H9 (cell line): ENCODE measurements at regions not wholly inside any gene's neighbourhood (a gene's known extent, or its start where the extent isn't known, plus 50 kb on each side); places are given as distances from the start of the nearest gene placed in this dataset.

Experiments
- DNase-seq: peaks from one replicate; pipeline ENCODE4 v3.0.0-alpha.2; 2017
- H2AFZ ChIP-seq: one replicate; pipeline ENCODE4 v1.6.1; 2013; ENCODE audit warnings: mild to moderate bottlenecking, low read length, control low read depth, moderate library complexity
- H2AK5ac ChIP-seq: 2 replicates; pipeline ENCODE4 v1.6.1; 2013; ENCODE audit warnings: low read length, control low read depth, mixed read lengths; ENCODE audit not compliant: insufficient read length
- H2BK120ac ChIP-seq: one replicate; pipeline ENCODE4 v1.6.1; 2013; ENCODE audit warnings: low read depth, mild to moderate bottlenecking, low read length, control low read depth, inconsistent platforms; ENCODE audit not compliant: poor library complexity, severe bottlenecking
- H2BK12ac ChIP-seq: 2 replicates; pipeline ENCODE4 v1.6.1; 2013; ENCODE audit warnings: low read length, control low read depth, mixed read lengths, low read depth; ENCODE audit not compliant: insufficient read length
- H2BK15ac ChIP-seq: 2 replicates; pipeline ENCODE4 v1.6.1; 2013; ENCODE audit warnings: low read depth, low read length, control low read depth
- H2BK20ac ChIP-seq: one replicate; pipeline ENCODE4 v1.6.1; 2013; ENCODE audit warnings: low read depth, mild to moderate bottlenecking, low read length, control low read depth, inconsistent platforms; ENCODE audit not compliant: poor library complexity, severe bottlenecking
- H2BK5ac ChIP-seq: 2 replicates; pipeline ENCODE4 v1.6.1; 2013; ENCODE audit warnings: low read length, control low read depth, mixed read lengths; ENCODE audit not compliant: insufficient read length
- H3K14ac ChIP-seq: 2 replicates; pipeline ENCODE4 v1.6.1; 2013; ENCODE audit warnings: low read length, control low read depth; ENCODE audit not compliant: insufficient read depth
- H3K18ac ChIP-seq: 2 replicates; pipeline ENCODE4 v1.6.1; 2013; ENCODE audit warnings: low read depth, mild to moderate bottlenecking, mixed read lengths, low read length, control low read depth; ENCODE audit not compliant: insufficient read length
- H3K23ac ChIP-seq: 2 replicates; pipeline ENCODE4 v1.6.1; 2013; ENCODE audit warnings: low read length, control low read depth, mixed read lengths, low read depth; ENCODE audit not compliant: insufficient read length
- H3K23me2 ChIP-seq: 2 replicates; pipeline ENCODE4 v1.6.1; 2013; ENCODE audit warnings: low read depth, mild to moderate bottlenecking, mixed read lengths, low read length, control low read depth; ENCODE audit not compliant: insufficient read length, poor library complexity, severe bottlenecking
- H3K27ac ChIP-seq: 2 replicates; pipeline ENCODE4 v1.5.1; 2013; ENCODE audit warnings: low read length, control low read depth, mixed read lengths, low read depth; ENCODE audit not compliant: insufficient read length
- H3K27me3 ChIP-seq: 2 replicates; pipeline ENCODE4 v1.6.1; 2013; ENCODE audit warnings: low read length, control low read depth, inconsistent platforms; ENCODE audit not compliant: insufficient read depth
- H3K4ac ChIP-seq: 2 replicates; pipeline ENCODE4 v1.6.1; 2013; ENCODE audit warnings: low read depth, mild to moderate bottlenecking, control low read depth, inconsistent platforms, low read length, moderate library complexity
- H3K4me1 ChIP-seq: 2 replicates; pipeline ENCODE4 v1.6.1; 2013; ENCODE audit warnings: low read length, control low read depth, inconsistent platforms; ENCODE audit not compliant: insufficient read depth
- H3K4me2 ChIP-seq: 2 replicates; pipeline ENCODE4 v1.6.1; 2013; ENCODE audit warnings: low read length, control low read depth, mixed read lengths; ENCODE audit not compliant: insufficient read length, insufficient read depth
- H3K56ac ChIP-seq: 2 replicates; pipeline ENCODE4 v1.6.1; 2013; ENCODE audit warnings: low read depth, mild to moderate bottlenecking, mixed read lengths, low read length, control low read depth; ENCODE audit not compliant: insufficient read length
- H3K79me1 ChIP-seq: 2 replicates; pipeline ENCODE4 v1.6.1; 2013; ENCODE audit warnings: low read depth, mild to moderate bottlenecking, moderate library complexity, low read length, control low read depth, inconsistent platforms; ENCODE audit not compliant: insufficient read depth, poor library complexity, severe bottlenecking
- H3K79me2 ChIP-seq: 2 replicates; pipeline ENCODE4 v1.6.1; 2013; ENCODE audit warnings: low read length, control low read depth, inconsistent platforms; ENCODE audit not compliant: insufficient read depth
- H3K9ac ChIP-seq: 2 replicates; pipeline ENCODE4 v1.6.1; 2013; ENCODE audit warnings: low read length, control low read depth, mixed read lengths; ENCODE audit not compliant: insufficient read length; ENCODE audit errors: extremely low read depth
- H3K9me3 ChIP-seq: one replicate; pipeline ENCODE4 v1.6.1; 2013; ENCODE audit warnings: low read depth, low read length, inconsistent platforms; ENCODE audit not compliant: control insufficient read depth
- H3T11ph ChIP-seq: one replicate; pipeline ENCODE4 v1.6.1; 2013; ENCODE audit warnings: mild to moderate bottlenecking, low read length, control low read depth, inconsistent platforms
- H4K20me1 ChIP-seq: one replicate; pipeline ENCODE4 v1.6.1; 2013; ENCODE audit not compliant: control insufficient read depth, insufficient read length, insufficient read depth
- H4K5ac ChIP-seq: 2 replicates; pipeline ENCODE4 v1.6.1; 2013; ENCODE audit warnings: low read depth, mild to moderate bottlenecking, mixed read lengths, low read length, control low read depth; ENCODE audit not compliant: insufficient read length
- H4K8ac ChIP-seq: replicated peaks from 2 replicates; pipeline ENCODE4 v1.6.1; 2013; ENCODE audit warnings: low read length, control low read depth, mixed read lengths, low read depth; ENCODE audit not compliant: insufficient read length
- H4K91ac ChIP-seq: 2 replicates; pipeline ENCODE4 v1.6.1; 2013; ENCODE audit warnings: low read depth, mild to moderate bottlenecking, moderate library complexity, mixed read lengths, low read length, control low read depth; ENCODE audit not compliant: insufficient read length
- H3K27ac Mint-ChIP-seq, 3 experiments: 2 replicates in 2 of 3; 3 replicates in 1 of 3; pipeline ENCODE4 v1.8.0; 2020 to 2021; ENCODE audit warnings: mixed read lengths in 3 of 3, mild to moderate bottlenecking in 1 of 3, moderate library complexity in 1 of 3
- H3K27me3 Mint-ChIP-seq: 2 replicates; pipeline ENCODE4 v1.8.0; 2021; ENCODE audit warnings: low read depth, mild to moderate bottlenecking, moderate library complexity, mixed read lengths
- H3K36me3 Mint-ChIP-seq, 3 experiments: 2 replicates in 2 of 3; 3 replicates in 1 of 3; pipeline ENCODE4 v1.8.0; 2020 to 2021; ENCODE audit warnings: low read depth in 3 of 3, mixed read lengths in 3 of 3; ENCODE audit not compliant: insufficient read depth in 1 of 3
- H3K4me1 Mint-ChIP-seq, 2 experiments: 2 replicates each; pipeline ENCODE4 v1.8.0; 2020; ENCODE audit warnings: mixed read lengths in 2 of 2
- H3K4me3 Mint-ChIP-seq, 2 experiments: 2 replicates in 1 of 2; 3 replicates in 1 of 2; pipeline ENCODE4 v1.8.0; 2020 to 2021; ENCODE audit warnings: mild to moderate bottlenecking in 2 of 2, mixed read lengths in 2 of 2, moderate library complexity in 1 of 2
- H3K9me3 Mint-ChIP-seq, 2 experiments: 2 replicates in 1 of 2; 3 replicates in 1 of 2; pipeline ENCODE4 v1.8.0; 2020; ENCODE audit warnings: mild to moderate bottlenecking in 2 of 2, mixed read lengths in 2 of 2, moderate library complexity in 1 of 2
- CTCF ChIP-seq: fragments of 200-600 bp; sonication (generic); conservative IDR thresholded peaks from 3 replicates; pipeline ENCODE4 v1.8.0; 2021; ENCODE audit warnings: antibody characterized with exemption, mild to moderate bottlenecking
- WGBS: extraction: QIAGEN DNeasy Blood & Tissue Kit; methylation state at CpG from one replicate; pipeline ENCODE4 v1.1.7; 2013; ENCODE audit warnings: missing lambda C conversion rate, low lambda C conversion rate, mixed read lengths; ENCODE audit not compliant: insufficient read length; ENCODE audit errors: extremely low coverage; 5-methylcytosine and 5-hydroxymethylcytosine counted together

- H3K9me3 Mint-ChIP-seq, result no peaks in the 10 kb centered on the region
- H3K4me3 Mint-ChIP-seq, result no peak overlapping the region
- Histone ChIP-seq H2BK5ac (no peak overlapping the region), H3K23ac (no peak overlapping the region), H2BK15ac (no peak overlapping the region), H3K4me1 (no peaks in the 10 kb centered on the region), H2BK12ac (no peak overlapping the region), H3K27ac (no peak overlapping the region), H4K91ac (no peak overlapping the region), H3K14ac (no peak overlapping the region), H3K9me3 (no peaks in the 10 kb centered on the region), H3K18ac (no peak overlapping the region), H3K79me1 (no peaks in the 10 kb centered on the region), H4K8ac (no peak overlapping the region), H3K9ac (no peak overlapping the region), H2AFZ (no peak overlapping the region), H3K27me3 (no peaks in the 10 kb centered on the region), H3K79me2 (no peaks in the 10 kb centered on the region), H3T11ph (no peak overlapping the region), H4K20me1 (no peaks in the 10 kb centered on the region), H3K4ac (no peak overlapping the region), H2BK120ac (no peak overlapping the region), H3K23me2 (no peaks in the 10 kb centered on the region), H3K4me2 (no peak overlapping the region), H2AK5ac (no peak overlapping the region), H3K56ac (no peak overlapping the region), H2BK20ac (no peak overlapping the region), H4K5ac (no peak overlapping the region)
- no CpG with 5 or more reads among the region's 1 CpG for WGBS
- no peaks in the 10 kb centered on the region for H3K27me3 Mint-ChIP-seq
- H3K27ac Mint-ChIP-seq, result no peak overlapping the region
- H3K4me1 Mint-ChIP-seq, result no peaks in the 10 kb centered on the region
- no peaks in the 10 kb centered on the region for H3K36me3 Mint-ChIP-seq
- DNase-seq, result no peak
- no peak for TF ChIP-seq CTCF
Measured at GRCh38 chr5:98460536-98460935, 312.9 kb upstream of the RGMB start.
